ENCODE measurements at regions not wholly inside any gene's neighbourhood (a gene's known extent, or its start where the extent isn't known, plus 50 kb on each side); places are given as distances from the start of the nearest gene placed in this dataset.
"Not testable (repeated sequence)": the region's sequence is repeated elsewhere in the genome, so short reads cannot be mapped to it uniquely, and the experiment has no call there.

DNA sequence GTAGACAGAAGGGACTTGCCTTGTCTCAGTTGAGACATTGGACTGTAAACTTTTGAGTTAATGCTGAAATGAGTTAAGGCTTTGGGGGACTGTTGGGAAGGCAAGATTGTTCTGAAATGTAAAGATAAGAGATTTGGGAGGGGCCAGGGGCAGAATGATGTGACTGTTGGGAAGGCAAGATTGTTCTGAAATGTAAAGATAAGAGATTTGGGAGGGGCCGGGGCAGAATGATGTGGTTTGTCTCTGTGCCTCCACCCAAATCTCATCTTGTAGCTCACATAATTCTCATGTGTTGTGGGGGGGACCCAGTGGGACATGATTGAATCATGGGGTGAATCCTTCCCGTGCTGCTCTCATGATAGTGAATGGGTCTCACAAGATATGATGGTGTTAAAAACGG lies 1217.1 kb downstream of the GALC start:
- TF ChIP-seq, protein P1, sequence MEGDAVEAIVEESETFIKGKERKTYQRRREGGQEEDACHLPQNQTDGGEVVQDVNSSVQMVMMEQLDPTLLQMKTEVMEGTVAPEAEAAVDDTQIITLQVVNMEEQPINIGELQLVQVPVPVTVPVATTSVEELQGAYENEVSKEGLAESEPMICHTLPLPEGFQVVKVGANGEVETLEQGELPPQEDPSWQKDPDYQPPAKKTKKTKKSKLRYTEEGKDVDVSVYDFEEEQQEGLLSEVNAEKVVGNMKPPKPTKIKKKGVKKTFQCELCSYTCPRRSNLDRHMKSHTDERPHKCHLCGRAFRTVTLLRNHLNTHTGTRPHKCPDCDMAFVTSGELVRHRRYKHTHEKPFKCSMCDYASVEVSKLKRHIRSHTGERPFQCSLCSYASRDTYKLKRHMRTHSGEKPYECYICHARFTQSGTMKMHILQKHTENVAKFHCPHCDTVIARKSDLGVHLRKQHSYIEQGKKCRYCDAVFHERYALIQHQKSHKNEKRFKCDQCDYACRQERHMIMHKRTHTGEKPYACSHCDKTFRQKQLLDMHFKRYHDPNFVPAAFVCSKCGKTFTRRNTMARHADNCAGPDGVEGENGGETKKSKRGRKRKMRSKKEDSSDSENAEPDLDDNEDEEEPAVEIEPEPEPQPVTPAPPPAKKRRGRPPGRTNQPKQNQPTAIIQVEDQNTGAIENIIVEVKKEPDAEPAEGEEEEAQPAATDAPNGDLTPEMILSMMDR (IDR thresholded peaks at IDR 0.05; ENCODE audit: insufficient read depth, low read depth, low read length): not testable (repeated sequence)
- not testable (repeated sequence) for TF ChIP-seq EZH2 (IDR thresholded peaks at IDR 0.05; ENCODE audit: insufficient read depth, low read length)
